PC-3 (cell line): ENCODE measurements at regions not wholly inside any gene's neighbourhood (a gene's known extent, or its start where the extent isn't known, plus 50 kb on each side); places are given as distances from the start of the nearest gene placed in this dataset.

ENCODE experiments used
- CTCF ChIP-seq: fragments of 300-600 bp; sonication (generic); conservative IDR thresholded peaks from 2 replicates; pipeline ENCODE4 v1.5.1; 2017; ENCODE audit warnings: antibody characterized with exemption, low read depth, mild to moderate bottlenecking, low read length
- EZH2 ChIP-seq: fragments of 300-600 bp; sonication (generic); IDR thresholded peaks from one replicate; pipeline ENCODE4 v1.6.1; 2017; ENCODE audit warnings: antibody characterized with exemption, mild to moderate bottlenecking, low read length; ENCODE audit not compliant: unreplicated experiment
- EZH2phosphoT487 ChIP-seq: fragments of 300-600 bp; sonication (generic); IDR thresholded peaks from 2 replicates; pipeline ENCODE4 v1.6.1; 2018; ENCODE audit warnings: mild to moderate bottlenecking, antibody characterized with exemption, low read length, borderline replicate concordance

- TF ChIP-seq CTCF (no peak), EZH2phosphoT487 (no peak), EZH2 (no peak)
Observed at GRCh38 chr12:82225871-82226270, 132.3 kb downstream of the CCDC59 start.
